Effector CD8-positive, alpha-beta T cell (primary cell): ENCODE measurements at regions not wholly inside any gene's neighbourhood (a gene's known extent, or its start where the extent isn't known, plus 50 kb on each side); places are given as distances from the start of the nearest gene placed in this dataset.

Source experiments
- DNase-seq: peaks from one replicate; lab custom pipeline; 2025; lab: John Stamatoyannopoulos, UW

DNA sequence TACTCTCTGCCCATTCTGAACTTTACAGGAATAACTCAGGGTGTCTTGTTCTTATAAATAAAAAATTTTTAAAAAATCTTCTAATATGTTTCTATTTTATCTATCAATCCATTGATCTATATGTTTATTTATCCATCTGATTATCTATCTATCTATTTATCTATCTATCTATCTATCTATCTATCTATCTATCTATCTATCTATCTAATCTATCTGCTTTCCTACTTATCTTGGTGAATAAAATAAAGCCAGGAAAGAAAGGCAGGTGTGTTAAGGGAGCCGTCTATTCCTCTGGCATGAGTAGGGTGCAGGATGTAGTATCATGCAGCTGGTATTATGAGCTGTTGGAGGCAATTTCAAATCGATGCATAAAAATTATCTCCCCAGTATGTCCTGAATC, 153.0 kb downstream of the FOXA2 start:
- DNase-seq, result no peak

DNA sequence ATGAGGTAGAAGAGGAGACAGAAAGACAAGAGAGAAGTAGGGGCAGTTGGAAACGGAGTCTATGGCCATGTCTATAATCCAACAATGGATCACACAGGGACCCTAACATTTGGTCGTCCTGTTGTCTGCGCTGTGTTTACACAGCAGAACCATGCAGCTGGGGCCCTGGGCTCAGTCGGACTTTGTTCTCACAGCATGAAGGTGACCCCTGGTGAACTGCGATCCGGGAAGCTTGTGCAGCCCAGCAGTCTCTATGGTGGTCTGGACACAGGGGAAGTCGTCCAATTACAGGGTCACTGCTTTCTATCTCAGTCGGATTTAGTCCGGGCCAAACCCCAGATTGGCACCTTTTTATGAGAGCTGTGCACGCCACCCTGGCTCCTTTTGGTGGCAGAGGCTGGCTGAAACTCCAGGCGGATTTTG, 153.6 kb downstream of the FOXA2 start:
- DNase-seq, result no peak

DNA sequence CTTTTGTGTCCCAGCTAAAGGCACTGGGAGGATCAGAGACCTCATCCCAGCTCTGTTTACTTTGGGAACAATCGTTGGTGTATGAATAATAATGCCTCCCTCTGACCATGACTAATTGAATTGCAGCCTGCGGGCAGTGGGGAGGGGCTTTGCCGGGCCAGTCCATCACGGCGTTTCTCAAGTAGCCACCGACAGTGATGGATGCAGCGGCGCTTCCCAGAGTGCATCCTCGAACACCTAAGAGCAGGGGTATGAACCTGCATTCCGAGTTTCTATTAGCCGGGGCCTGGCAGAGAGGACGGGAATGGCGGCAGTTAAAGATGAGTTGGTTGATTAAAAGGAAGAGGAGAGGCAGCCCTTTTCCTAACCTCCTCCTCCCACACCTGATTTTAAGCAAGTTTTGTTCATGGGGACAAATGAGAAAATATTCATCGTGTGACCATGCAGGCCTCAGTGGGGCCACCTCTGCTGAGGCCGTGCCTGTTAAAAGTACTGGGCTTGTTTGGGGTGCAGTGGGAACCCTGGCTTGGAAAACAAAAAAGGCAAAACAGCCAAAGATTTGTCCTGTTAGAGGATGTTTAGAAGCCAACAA, 154.1 kb downstream of the FOXA2 start:
- no peak for DNase-seq

DNA sequence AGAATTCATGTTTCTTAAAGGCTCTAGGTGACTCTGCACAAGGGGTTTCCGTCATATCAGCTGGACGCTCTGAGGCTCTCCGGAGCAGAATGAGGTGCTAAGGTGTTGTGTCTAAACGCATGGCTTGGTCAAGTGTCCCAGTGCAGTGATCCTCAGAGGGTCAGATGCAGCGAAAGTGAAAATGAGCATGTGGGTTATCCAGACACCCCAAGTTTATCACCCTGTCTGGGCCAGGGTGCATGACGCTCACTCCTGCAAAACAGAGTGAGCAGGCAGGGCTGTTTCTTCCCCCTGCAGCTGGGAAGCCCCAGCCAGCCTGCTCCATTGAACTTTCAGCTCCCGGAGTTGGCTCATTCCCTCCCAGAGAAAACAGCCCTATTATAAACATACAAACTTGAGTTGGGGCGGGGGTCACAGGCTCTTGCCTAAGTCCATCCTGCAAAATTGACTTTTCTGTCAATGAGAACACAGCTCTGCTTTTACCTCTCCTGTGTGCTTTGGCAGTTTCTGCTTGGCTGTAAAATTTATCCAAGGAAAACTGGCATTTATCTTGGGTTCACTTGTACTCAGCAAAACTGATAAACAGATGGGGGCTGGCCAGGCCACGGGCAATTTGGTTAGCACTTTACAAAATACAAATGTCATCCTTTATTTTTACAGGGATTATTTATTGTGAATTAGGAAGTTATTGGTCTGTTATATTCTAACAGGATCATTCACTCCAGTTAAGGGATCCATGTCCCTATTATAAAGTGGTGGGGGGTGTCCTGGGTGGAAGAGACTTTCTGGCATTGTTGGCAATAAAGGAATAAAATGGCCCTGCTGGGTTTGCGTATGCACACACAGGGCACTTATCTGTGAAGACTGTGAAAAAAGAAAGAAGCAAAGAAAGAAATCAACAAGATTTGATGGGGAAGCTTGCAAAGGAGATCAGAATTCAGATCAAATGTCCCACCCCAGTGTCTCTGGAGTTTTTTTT, 154.9 kb downstream of the FOXA2 start:
- no peak for DNase-seq

GRCh38 chr20:22428051-22428450, 156.3 kb downstream of the FOXA2 start:
- no peak for DNase-seq

GRCh38 chr20:22426772-22427171, 157.6 kb downstream of the FOXA2 start:
- DNase-seq, result no peak

- DNase-seq, result no peak
These were observed 158.8 kb downstream of the FOXA2 start for GRCh38 chr20:22425344-22426295.

GRCh38 chr20:22423190-22423832, 161.1 kb downstream of the FOXA2 start:
- no peak for DNase-seq

- DNase-seq, result no peak
These were observed 164.2 kb downstream of the FOXA2 start for GRCh38 chr20:22420116-22420598.

- DNase-seq, result no peak
These were observed 165.6 kb downstream of the FOXA2 start for GRCh38 chr20:22418738-22419137.

- DNase-seq, result no peak
These were observed 170.0 kb downstream of the FOXA2 start for GRCh38 chr20:22414305-22414742.

DNA sequence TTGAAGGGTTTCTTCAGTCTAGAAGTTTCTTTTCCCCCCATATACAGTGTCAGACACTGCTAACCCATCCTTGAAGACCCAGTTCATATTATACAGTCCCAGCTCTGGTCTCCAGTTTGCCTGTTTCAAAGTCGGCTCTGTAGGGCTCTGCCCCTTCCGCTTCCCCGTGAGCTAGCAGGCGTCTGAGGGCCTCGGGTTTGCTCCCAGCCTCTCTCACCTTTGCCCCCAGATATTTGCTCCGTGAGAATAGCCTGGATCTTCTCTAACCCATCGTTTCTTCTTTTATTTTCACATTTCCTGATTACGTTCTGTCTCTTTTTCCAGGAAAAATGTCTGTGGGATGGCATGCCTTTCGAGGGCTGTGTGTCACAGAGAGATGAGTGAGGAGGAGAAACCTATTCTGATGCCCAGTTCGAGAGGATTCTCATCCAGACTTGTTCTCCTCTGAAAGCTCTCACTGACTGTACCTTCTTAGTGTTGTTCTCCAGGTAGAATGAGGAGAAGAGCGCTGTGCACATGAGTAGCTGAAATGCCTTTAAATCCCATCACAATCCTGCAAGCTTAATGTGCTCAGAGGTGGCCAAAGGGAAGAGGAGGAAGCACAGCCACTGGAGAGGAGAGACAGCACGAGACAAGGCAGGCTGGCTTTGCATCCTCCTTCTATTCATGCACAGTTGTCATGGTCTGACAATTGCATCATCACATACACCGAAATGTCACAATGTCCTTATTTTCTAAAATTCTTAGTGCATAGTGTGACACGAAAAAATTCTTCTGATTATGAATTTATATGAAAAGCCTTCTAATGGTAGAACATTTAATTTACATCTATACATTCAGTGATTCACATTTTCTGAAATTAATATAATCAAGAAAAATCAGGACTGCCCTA, 171.1 kb downstream of the FOXA2 start:
- DNase-seq, result no peak

GRCh38 chr20:22411627-22412450, 172.5 kb downstream of the FOXA2 start:
- DNase-seq, result no peak

DNA sequence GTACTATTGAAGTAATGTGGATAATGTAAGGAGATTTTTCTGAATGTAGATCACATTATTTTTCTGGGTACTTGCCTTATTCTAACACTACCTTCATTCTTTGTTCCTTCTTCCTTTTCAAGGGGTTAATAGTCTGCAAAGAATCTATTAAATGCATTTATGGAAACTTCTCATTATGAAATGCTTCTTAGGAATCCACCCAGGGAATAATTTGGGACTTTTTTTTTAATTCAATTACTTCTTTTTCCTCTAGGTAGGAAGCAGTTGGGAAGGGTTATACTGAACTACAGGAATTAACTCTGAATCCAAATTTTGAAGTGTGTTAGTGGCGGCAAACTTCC, 173.1 kb downstream of the FOXA2 start:
- no peak for DNase-seq

GRCh38 chr20:22410556-22411130, 173.7 kb downstream of the FOXA2 start:
- no peak for DNase-seq

- DNase-seq, result no peak
These were observed 175.6 kb downstream of the FOXA2 start for GRCh38 chr20:22408521-22409402.

- DNase-seq, result no peak
These were observed 176.9 kb downstream of the FOXA2 start for GRCh38 chr20:22407237-22408193.
